ENCODE measurements at regions not wholly inside any gene's neighbourhood (a gene's known extent, or its start where the extent isn't known, plus 50 kb on each side); places are given as distances from the start of the nearest gene placed in this dataset.
A peak's percentile ranks its signal among the peaks of the same experiment; 100 is the strongest.
"Not testable (repeated sequence)": the region's sequence is repeated elsewhere in the genome, so short reads cannot be mapped to it uniquely, and the experiment has no call there.

DNA sequence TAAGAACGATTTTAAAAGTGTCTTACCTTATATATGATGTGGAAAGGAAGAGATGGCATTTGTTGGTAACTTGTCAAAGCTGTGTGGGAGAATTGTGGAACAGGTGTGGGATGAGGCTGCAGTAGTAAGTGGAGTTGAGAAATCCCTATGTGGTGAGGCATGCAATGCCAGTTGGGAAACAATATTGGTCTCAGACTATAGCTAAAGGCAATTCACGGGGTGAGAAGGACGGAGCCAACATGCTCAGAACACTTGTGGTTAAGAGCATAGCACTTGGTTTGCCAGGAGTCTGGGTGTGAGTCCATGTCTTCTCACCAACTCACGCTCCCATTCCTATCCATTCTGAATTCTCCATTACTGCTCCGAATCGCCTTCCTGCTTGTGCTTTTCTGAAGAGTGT lies 615.6 kb upstream of the ADAMTS9 start:
- DNase-seq (ENCODE audit: low spot score): no peak

DNA sequence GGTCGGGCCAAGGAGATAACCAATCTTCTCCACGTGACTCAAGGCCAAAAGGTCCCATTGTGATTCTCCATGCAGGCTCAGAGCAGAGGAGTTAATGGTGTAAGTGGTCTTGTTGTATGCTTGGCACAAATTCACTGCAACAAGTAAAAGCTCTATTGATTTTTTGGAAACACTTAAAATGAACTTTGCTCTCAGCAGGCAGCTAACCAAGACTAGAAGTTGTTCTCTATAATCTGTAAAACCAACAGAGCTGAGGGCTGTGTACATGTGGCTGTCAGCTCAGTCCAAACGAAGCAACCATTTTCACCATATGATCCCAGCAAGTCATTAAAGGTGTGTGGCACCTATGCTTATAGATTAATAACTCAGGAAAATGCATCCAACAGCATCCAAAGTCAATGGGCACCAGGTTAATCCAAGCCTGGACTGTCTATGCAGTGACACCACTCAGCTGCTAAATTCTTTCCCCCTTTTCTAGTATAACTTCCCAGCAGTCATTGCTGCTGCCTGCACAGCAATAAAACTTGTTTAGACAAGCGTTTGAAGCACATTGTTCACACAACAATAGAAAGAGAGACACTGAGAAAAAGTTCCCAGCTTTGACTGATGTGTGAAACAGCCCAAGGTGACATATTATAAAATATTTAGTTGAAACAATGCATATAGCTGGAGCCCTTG lies 603.8 kb upstream of the ADAMTS9 start:
- no peak for DNase-seq (ENCODE audit: low spot score)

DNA sequence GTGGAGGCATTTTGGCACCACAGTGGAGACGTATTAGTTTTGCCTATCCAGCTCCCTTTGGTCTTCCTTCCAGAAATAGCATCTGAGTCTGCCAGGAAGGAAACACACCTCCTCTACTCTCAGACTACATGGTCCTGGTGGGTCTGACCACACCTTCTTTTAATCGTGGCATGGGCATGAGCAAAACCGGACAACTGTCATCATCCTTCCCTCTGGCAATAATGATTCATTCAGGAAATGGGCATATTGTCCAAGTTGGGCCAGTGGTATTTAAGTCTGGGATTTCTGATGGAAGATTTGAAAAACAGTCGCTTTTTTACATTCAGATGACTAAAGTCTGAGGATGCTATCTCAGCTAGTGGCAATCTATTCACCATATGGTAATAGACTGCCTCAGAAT lies 601.0 kb upstream of the ADAMTS9 start:
- DNase-seq (ENCODE audit: low spot score): no peak

DNA sequence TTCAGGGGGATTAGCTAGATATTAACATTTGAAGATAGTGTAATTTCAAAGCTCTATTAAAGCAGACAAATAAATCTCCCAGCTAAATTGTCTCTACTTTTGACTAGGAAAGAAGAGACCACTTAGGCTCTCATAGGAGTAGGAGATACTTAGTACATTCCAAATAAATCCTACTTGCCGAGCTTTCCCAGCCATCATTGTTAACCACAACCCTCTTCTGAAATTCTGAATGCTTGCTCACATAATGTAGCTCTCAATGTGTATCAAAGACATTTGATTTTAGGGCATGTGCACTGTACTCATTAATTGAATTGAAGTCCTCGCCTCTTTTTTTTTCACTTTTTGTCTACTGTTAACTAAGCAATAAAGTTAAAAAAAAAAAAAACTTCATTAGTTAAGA lies 598.2 kb upstream of the ADAMTS9 start:
- DNase-seq (ENCODE audit: low spot score): no peak

DNA sequence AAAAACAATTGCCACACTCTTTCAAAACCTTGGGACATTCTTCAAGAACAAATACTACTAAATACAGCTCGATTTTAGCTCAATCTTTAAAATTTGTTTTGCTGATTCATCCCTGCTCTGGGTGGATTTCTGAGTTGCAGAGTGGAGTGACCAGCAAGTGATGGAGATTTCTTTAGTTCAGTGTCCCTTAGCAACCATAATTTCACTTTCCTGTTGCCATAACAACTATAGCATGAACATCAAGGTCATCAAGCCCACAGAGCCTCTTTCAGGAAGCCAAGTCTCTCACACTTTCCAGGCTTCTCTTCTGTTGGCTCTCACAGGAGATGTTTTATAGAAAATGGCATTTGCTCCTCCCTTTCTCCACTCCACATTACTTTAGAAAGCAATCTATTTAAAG lies 597.2 kb upstream of the ADAMTS9 start:
- no peak for DNase-seq (ENCODE audit: low spot score)

DNA sequence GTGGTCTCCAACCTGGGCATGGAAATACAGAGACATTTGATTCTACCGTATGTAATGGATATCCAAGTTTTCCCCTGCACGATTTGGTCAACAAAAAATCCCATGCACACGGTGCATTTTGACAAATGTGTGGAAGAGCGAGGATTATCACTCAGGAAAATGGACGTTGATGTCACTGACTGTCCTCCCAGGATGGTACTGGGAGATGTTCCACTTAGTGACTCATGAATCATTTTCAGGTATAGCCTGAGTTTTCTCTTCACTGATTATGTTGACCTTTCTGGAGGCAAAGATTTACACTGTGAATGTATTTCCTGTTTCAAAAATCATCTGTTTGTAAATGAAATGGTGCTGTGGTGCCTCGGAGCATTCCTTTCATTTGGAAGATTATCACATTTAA lies 596.7 kb upstream of the ADAMTS9 start:
- no peak for DNase-seq (ENCODE audit: low spot score)

DNA sequence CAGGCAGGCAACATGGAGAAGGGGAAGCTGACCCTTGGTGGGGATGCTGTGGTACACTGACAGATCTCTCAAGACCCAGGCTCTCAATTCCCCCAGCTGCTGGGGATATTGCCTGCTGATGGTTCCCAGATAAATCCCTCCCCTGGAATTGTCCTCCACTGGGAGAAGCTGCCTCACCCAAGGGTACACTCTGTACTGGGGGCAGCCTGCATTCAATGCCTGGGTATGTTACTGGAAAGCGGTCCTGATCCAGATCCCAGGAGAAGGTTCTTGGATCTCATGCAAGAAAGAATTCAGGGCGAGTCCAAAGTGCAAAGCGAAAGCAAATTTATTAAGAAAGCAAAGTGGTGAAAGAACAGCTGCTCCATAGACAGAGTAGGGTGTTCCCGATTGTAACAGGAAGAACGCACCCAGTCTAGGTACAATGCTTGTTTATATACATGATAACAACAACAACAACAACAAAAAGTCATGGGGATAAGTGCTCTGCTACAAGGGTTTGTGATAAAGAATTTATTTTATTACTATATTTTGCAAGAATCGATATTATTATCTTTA lies 591.5 kb upstream of the ADAMTS9 start:
- no peak for DNase-seq (ENCODE audit: low spot score)

DNA sequence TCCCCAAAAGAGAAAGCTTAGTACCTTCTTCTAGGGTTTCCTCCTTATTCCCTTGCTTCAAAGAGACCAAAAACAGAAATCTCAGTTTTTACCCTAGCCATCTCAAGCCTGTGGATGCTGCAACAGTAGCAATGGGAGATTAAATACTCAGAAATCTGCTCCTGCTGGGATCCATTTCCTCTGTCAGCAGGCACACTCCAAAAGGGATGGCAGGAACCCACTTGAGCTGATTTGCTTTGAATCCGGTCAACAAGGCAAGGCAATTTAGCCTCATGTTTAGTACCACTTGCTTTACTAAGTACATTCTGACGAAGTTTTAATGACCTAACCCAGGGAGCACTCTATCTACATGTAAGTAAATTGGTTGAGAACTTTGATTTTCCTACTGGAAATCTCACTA lies 590.0 kb upstream of the ADAMTS9 start:
- DNase-seq (ENCODE audit: low spot score): no peak

DNA sequence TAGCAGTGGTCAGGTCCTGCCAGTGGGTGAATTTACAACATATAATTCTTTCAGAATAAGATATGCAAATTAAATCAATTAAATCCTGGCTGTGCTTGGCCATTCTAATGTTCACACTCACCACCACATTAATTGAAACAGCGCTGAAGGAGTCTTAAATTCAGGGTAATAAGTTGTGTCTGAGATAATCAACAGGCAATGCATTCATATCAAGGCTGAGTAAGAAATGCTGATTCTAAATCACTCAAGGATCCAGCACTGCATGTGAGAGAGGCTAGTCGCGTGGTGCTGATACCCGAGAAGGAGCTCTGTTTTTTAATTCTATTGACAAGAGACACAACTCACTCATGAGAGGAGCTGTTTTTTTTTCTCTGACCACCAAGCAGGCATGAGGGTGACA lies 588.8 kb upstream of the ADAMTS9 start:
- no peak for DNase-seq (ENCODE audit: low spot score)

DNA sequence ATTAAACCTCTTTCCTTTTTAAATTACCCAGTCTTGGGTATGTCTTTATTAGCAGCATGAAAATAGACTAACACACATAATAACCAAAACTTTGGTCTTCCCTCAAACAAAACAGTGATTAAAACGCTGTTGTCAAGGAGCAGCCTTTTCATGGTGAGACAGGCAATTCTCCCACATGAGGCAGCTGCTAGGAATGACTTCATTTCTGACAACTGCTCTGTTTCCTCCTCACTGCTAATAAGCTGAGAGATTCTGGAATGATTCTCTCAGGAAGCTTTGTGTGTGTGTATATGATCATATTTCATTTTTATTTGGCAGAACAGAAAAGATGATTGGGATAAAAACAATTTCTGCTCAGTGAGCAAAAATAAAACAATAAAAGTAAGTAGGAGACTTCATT lies 580.6 kb upstream of the ADAMTS9 start:
- DNase-seq (ENCODE audit: low spot score): peak; percentile 2

DNA sequence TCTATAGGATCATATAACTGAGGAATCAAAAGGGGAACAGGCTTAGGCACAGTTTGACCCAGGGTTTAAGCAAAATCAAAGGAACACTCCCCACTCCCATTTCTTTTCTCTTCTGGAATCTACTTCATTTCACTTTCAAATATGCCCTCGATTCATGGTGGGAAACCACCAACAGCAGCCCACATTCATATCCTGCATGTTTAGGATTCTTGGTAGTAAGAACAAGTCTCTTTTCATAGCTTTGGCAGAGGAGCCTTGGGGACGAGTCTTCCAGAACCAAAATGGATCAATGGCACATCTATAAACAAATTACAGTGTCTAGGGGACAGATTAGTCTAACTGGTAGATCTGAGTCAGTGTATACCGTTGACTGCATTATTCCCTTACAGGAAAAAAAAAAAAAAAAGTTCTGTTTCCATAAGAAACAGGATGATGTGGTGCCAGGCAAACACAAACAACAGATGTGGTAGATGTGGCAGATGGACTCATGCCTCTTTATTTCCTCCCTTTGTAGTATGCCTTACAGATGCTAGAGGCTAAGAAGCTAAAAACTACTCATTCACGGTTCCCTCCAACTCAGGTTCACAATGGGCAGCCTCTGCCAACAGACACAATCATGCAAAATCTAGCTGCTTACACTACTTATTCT lies 578.3 kb upstream of the ADAMTS9 start:
- no peak for DNase-seq (ENCODE audit: low spot score)

DNA sequence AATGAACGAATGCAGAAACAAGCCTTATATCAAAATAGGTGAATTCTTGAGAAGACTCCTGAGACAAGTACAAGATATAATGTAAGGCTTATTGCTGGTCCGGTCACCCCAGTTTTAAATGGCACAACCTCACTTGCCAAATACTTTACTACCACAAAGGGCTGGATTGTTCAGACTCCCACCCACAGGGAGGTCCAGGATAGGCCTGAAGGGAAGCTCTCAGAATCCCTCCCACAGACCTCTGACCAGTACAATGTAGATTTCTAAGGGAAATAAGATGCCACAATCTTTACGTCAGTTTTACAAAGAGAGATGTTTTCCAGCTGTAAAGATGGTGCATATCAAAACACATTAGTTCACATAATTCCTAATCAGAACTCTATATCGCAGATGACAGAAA lies 577.7 kb upstream of the ADAMTS9 start:
- DNase-seq (ENCODE audit: low spot score): no peak

DNA sequence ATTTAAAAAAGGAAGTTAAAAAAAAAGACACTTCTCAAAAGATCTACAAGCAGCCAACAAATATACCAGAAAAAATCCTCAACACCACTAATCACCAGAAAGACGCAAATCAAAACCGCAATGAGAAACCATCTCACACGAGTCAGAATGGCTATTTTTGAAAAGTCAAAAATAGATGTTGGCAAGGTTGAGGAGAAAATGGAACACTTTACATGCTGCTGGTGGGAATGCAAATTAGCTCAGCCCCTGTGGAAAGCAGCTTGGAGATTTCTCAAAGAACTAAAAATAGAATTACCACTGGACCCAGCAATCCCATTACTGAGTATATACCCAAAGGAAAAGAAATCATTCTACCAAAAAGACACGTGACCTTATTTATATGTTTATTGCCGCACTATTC lies 574.7 kb upstream of the ADAMTS9 start:
- no peak for DNase-seq (ENCODE audit: low spot score)

DNA sequence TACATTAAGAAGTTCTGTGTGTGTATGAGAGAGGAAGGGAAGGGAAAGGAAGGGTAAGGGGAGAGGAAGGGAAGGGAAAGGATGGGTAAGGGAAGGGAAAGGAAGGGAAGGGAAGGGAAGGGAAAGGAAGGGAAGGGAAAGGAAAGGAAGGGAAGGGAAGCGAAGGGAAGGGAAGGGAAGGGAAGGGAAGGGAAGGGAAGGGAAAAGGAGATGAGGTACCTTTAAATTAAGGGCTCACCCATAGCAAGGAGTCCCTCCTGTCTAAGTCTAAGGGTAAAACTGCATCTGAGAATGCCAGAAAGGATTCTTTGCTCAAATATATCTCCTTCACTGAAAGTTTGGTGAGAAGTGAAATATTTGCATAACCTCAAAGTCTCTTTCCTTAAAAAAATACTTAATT lies 572.1 kb upstream of the ADAMTS9 start:
- no peak for DNase-seq (ENCODE audit: low spot score)

DNA sequence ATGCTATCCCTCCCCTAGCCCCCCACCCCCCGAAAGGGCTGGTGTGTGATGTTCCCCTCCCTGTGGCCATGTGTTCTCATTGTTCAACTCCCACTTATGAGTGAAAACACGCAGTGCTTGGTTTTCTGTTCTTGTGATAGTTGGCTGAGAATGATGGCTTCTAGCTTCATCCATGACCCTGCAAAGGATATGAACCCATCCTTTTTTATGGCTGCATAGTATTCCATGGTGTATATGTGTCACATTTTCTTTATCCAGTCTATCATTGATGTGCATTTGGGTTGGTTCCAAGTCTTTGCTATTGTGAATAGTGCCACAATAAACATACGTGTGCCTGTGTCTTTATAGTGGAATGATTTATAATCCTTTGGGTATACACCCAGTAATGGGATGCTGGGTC lies 565.1 kb upstream of the ADAMTS9 start:
- DNase-seq (ENCODE audit: low spot score): not testable (repeated sequence)

DNA sequence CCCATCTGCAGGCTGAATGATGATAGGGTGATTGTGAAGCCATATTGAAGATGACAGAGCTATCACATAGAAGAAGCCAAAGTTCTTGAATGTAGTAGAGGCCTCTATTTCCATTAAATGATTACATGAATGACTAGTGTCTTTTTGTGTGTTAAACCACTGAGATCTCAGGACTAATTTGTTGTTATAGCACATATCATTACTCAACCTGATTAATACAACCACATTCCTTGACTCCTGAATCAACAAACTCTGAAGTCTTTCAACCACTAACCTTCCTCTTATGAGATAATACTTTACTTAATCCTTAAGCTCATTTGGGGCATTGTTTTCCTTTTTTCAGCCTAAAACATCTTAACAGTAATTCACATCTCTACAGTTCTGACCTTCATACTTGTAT lies 564.5 kb upstream of the ADAMTS9 start:
- DNase-seq (ENCODE audit: low spot score): no peak

DNA sequence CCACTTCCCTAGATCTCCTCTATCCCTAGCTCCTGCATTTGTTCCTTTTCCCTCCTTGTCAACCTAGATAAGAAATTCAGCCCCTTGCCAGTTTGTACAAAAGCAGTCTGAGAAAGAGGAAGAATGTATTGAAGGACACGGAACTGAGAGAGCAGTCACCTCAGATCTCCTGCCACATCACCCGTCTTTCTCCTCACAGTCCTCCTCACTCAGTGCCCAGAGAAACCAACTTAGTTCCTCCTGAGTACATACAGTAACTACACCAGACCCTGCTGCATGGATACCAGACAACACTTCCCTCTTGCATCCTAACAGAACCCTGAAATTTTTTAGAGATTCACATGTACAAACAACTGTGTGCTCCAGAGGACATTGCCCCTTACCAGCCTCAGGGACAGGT lies 563.6 kb upstream of the ADAMTS9 start:
- DNase-seq (ENCODE audit: low spot score): no peak

DNA sequence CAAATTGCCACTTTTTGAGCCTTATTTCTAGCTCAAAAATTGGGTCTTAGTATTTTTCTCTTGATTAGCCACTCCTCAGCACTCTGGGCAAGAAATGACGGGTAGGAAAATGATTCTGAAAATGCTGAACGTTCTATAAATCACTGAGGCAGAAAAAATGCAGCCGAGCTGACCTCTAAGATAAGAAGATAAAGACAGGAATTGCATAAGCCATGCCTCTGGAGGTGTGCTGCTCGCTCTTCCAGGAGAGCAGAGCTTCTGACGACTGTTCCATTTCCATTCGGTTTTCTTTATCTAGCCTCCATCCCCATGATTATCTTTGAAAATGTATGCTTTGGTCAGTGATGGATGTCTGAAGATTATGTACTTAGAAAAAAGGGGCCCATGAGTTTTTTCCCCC lies 558.8 kb upstream of the ADAMTS9 start:
- DNase-seq (ENCODE audit: low spot score): no peak

DNA sequence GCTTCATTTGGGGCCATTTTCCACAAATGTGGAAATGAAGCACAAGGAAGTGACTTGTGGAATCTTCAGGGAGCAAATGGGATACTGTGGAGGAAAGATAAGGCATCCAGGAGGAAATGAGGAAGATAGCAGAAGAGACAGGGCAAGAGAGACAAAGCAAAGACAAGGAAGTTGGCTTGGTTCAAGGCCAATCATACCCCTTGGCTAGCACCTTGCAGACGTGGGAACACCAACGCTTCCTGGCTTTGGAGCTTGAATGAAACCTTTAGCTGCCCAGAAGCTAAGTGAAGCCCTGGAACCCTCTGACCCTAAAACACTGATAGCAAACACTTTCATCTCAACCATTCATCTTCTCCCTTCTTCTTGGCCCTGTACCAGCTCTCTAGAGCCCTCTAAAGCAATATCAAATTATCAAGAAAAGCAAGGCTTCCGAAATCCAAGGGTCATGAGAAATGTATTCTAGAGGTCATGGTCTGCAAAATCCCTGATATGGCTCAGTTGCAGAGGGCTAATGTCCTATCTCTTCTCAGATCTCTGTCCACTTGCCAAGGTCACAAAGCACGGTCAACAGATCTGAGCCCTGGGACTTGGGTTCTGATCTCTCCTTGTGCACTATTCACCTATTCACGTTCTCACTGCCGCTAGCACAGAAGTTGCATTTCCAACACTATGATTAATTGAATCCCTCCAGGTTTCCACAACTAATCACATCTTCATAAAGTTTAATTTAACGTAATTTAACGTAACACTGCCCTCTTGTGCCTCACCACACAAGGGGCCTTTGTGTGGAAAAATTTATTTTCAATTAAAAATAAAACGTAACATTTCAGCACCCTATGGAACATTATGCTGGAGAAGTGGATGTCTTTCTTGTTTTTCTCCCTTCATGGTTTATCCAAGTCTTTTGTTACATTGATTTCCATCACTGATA lies 557.6 kb upstream of the ADAMTS9 start:
- DNase-seq (ENCODE audit: low spot score): peak; percentile 22

DNA sequence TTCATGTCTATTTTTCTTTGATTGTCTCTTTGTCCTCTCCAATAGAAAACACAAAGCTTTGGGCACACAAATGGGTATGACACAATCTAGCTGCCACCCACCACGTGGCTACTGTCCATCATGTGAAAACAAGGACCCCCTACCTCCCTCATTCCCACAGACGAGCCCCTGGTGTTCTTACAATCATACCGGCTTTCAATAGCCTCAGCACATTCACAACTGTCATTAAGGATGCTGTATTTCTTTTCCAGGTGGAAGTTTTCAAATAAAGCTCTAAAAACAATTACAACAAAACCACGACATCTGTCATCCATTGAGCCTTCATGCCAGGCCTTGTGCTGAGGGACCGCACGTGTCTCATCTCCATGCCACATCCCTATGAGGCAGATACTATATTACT lies 552.6 kb upstream of the ADAMTS9 start:
- DNase-seq (ENCODE audit: low spot score): no peak

DNA sequence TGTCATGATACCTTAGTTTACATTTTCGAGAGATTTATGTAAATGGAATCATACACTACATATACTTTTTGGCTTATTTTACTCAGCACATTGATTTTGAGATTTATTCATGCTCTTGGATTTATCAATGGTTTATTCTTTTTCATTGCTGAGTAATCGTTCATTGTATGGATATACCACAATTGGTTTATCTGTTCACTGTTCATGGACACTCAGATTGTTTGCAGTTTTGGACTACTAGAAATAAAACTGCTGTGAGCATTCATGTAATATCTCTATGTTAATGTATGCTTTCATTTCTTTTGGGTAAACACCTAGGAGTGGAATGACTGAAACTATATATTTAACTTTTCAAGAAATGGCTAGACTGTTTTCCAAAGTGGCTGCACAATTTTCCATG lies 550.9 kb upstream of the ADAMTS9 start:
- no peak for DNase-seq (ENCODE audit: low spot score)

DNA sequence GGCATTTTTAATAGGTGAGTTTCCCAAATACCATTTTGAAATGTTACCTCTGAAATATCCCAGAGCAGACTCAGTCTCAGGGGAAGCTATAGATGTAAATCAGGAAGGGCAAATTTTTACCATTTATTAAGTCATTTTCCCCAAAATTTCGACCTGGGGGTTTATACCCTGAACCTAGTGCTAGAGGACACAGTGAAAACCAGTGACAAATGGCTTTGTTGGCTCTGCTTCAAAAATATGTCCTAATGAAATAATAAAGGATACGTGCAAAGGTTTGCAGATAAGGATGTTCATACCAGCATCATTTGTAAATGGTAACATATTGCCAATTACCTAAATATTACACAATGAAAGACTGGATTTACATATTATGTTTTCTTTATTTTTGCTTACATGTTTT lies 546.7 kb upstream of the ADAMTS9 start:
- DNase-seq (ENCODE audit: low spot score): no peak

DNA sequence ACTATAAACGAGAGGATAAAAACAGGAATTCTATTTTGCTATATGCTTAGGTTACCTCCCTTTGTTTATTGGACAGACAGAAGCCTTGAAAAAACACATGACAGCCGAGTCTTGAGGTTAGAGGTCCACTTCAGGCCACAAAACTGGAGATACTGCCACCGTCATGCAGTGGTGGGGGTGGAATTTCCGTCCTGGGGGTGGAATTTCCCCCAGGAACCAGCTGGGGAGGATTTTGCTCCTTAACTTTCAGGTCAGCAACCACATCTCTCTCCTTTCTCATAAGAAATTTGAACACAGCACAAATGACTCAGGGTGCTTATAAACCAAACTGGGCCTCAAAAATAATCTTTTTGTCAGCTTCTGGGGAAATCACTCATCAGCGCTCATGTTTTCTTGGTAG lies 545.8 kb upstream of the ADAMTS9 start:
- DNase-seq (ENCODE audit: low spot score): no peak
